ENCODE measurements at regions not wholly inside any gene's neighbourhood (a gene's known extent, or its start where the extent isn't known, plus 50 kb on each side); places are given as distances from the start of the nearest gene placed in this dataset.

DNA sequence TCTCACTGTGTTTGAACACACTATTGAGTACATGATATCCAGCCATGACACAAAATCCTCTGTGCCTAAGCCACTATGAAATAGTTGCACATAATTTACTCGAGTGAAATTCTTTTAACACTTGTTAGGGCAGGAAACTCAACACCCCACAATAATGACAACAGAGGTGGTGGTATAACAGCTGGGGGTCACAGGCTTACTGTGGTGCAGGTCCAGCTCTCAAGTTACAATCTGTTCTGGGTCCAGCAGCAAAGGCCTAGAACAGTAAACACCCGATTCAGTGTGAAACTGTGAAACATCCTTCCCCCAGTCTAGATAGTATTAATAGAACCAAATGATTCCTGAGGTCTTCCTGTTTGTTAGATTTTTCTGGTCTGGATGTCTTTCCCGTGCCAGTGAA, 102.9 kb upstream of the APC start:
- no peak for TF ChIP-seq RAD21 (CRISPR knock-in tag; conservative IDR thresholded peaks at IDR 0.05 in 1 of 2, IDR thresholded peaks at IDR 0.05 in 1 of 2)
- TF ChIP-seq EZH2 (IDR thresholded peaks at IDR 0.05; ENCODE audit: borderline replicate concordance, low read depth, low read length) = no peak
- no peak for TF ChIP-seq ZZZ3 (IDR thresholded peaks at IDR 0.05)
- TF ChIP-seq NEUROD1 (IDR thresholded peaks at IDR 0.05; ENCODE audit: borderline replicate concordance, low read depth, low read length, partially characterized antibody) = no peak
- TF ChIP-seq YBX1 (IDR thresholded peaks at IDR 0.05) = no peak
- no peak for TF ChIP-seq RCOR1 (IDR thresholded peaks at IDR 0.05; ENCODE audit: borderline replicate concordance in 1 of 2, low read depth in 2 of 2, low read length in 2 of 2)
- TF ChIP-seq, protein P1, sequence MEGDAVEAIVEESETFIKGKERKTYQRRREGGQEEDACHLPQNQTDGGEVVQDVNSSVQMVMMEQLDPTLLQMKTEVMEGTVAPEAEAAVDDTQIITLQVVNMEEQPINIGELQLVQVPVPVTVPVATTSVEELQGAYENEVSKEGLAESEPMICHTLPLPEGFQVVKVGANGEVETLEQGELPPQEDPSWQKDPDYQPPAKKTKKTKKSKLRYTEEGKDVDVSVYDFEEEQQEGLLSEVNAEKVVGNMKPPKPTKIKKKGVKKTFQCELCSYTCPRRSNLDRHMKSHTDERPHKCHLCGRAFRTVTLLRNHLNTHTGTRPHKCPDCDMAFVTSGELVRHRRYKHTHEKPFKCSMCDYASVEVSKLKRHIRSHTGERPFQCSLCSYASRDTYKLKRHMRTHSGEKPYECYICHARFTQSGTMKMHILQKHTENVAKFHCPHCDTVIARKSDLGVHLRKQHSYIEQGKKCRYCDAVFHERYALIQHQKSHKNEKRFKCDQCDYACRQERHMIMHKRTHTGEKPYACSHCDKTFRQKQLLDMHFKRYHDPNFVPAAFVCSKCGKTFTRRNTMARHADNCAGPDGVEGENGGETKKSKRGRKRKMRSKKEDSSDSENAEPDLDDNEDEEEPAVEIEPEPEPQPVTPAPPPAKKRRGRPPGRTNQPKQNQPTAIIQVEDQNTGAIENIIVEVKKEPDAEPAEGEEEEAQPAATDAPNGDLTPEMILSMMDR (IDR thresholded peaks at IDR 0.05 in 2 of 3, conservative IDR thresholded peaks at IDR 0.05 in 1 of 3; ENCODE audit: insufficient read depth in 2 of 3, low read depth in 1 of 3, low read length in 3 of 3) = no peak
- TF ChIP-seq SMAD1 (IDR thresholded peaks at IDR 0.05; ENCODE audit: low read depth, low read length, partially characterized antibody) = no peak
